PFSK-1 (cell line): ENCODE measurements at regions not wholly inside any gene's neighbourhood (a gene's known extent, or its start where the extent isn't known, plus 50 kb on each side); places are given as distances from the start of the nearest gene placed in this dataset.

Experiments
- POLR2AphosphoS5 ChIP-seq: IDR thresholded peaks from 2 replicates; pipeline ENCODE4 v1.6.1; 2012; ENCODE audit warnings: low read depth, mild to moderate bottlenecking, control low read depth, low read length, moderate library complexity
- SIN3A ChIP-seq: IDR thresholded peaks from 2 replicates; pipeline ENCODE4 v1.6.1; 2012; ENCODE audit warnings: mild to moderate bottlenecking, low read length, moderate library complexity, borderline replicate concordance; ENCODE audit not compliant: insufficient read depth
- TF ChIP-seq, protein P1 (sequence below), 2 experiments: IDR thresholded peaks; 2 replicates each; pipeline versions ENCODE4 v1.6.1 to v1.8.0; 2011 to 2012; ENCODE audit warnings: low read depth in 2 of 2, low read length in 2 of 2, control low read depth in 1 of 2, inconsistent platforms in 1 of 2, mild to moderate bottlenecking in 1 of 2, moderate library complexity in 1 of 2; ENCODE audit not compliant: insufficient read depth in 1 of 2

GRCh38 chr4:131488772-131489171, 1660.3 kb upstream of the PCDH10 start:
- TF ChIP-seq POLR2AphosphoS5 (no peak), SIN3A (no peak)
- TF ChIP-seq, protein P1, sequence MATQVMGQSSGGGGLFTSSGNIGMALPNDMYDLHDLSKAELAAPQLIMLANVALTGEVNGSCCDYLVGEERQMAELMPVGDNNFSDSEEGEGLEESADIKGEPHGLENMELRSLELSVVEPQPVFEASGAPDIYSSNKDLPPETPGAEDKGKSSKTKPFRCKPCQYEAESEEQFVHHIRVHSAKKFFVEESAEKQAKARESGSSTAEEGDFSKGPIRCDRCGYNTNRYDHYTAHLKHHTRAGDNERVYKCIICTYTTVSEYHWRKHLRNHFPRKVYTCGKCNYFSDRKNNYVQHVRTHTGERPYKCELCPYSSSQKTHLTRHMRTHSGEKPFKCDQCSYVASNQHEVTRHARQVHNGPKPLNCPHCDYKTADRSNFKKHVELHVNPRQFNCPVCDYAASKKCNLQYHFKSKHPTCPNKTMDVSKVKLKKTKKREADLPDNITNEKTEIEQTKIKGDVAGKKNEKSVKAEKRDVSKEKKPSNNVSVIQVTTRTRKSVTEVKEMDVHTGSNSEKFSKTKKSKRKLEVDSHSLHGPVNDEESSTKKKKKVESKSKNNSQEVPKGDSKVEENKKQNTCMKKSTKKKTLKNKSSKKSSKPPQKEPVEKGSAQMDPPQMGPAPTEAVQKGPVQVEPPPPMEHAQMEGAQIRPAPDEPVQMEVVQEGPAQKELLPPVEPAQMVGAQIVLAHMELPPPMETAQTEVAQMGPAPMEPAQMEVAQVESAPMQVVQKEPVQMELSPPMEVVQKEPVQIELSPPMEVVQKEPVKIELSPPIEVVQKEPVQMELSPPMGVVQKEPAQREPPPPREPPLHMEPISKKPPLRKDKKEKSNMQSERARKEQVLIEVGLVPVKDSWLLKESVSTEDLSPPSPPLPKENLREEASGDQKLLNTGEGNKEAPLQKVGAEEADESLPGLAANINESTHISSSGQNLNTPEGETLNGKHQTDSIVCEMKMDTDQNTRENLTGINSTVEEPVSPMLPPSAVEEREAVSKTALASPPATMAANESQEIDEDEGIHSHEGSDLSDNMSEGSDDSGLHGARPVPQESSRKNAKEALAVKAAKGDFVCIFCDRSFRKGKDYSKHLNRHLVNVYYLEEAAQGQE (IDR thresholded peaks at IDR 0.05; ENCODE audit: insufficient read depth in 1 of 2, low read depth in 2 of 2, low read length in 2 of 2): no peak
